Lower leg skin (tissue), 4 donors: ENCODE measurements at regions not wholly inside any gene's neighbourhood (a gene's known extent, or its start where the extent isn't known, plus 50 kb on each side); places are given as distances from the start of the nearest gene placed in this dataset.
A peak's percentile ranks its signal among the peaks of the same experiment; 100 is the strongest.

Source experiments
- DNase-seq, 2 donors: peaks; one replicate each; pipeline ENCODE4 v3.0.0-alpha.2; 2019; ENCODE audit warnings: low spot score in 2 of 2
- H3K4me3 ChIP-seq: fragments of 200-600 bp; sonication (generic); 2 replicates; pipeline ENCODE4 v1.5.1; 2017; ENCODE audit warnings: mild to moderate bottlenecking, low read depth; ENCODE audit not compliant: poor library complexity, severe bottlenecking
- CTCF ChIP-seq, 3 donors: fragments of 450-650 bp; IDR thresholded peaks; one replicate each; pipeline ENCODE4 v1.5.1; 2016; ENCODE audit warnings: antibody characterized with exemption in 3 of 3, mild to moderate bottlenecking in 3 of 3, moderate library complexity in 2 of 3
- POLR2A ChIP-seq, 2 donors: fragments of 450-650 bp; IDR thresholded peaks; one replicate each; pipeline ENCODE4 v1.6.1; 2016 to 2017; ENCODE audit warnings: antibody characterized with exemption in 2 of 2, mild to moderate bottlenecking in 1 of 2, moderate library complexity in 1 of 2
- WGBS, 2 donors: methylation state at CpG; one replicate each; pipeline ENCODE4 v1.1.5; 2018; 5-methylcytosine and 5-hydroxymethylcytosine counted together
- intact Hi-C: fragments of 100-400 bp; cut with DNase I; formaldehyde crosslinking; loops from one replicate; pipeline ENCODE4 v1.15.0; 2023; ENCODE audit warnings: low total_unique reads

GRCh38 chr7:3207387-3207902, 93.6 kb upstream of the SDK1 start:
- intact Hi-C loops = no loop called here
- 37 to 41% methylated on average over 11 of the region's 11 CpGs for WGBS, 2 donors
- no peak for TF ChIP-seq CTCF (IDR thresholded peaks at IDR 0.05)
- DNase-seq = no peak
- H3K4me3 ChIP-seq = no peak overlapping the region

GRCh38 chr7:3210531-3210930, 90.5 kb upstream of the SDK1 start:
- 89 to 93% methylated on average over 2 of the region's 2 CpGs for WGBS, 2 donors
- intact Hi-C loops = no loop called here
- no peak for TF ChIP-seq POLR2A (IDR thresholded peaks at IDR 0.05)
- TF ChIP-seq CTCF (IDR thresholded peaks at IDR 0.05) = no peak
- H3K4me3 ChIP-seq = no peak overlapping the region
- peak in 1 of 2 donors; percentile 70 for DNase-seq

GRCh38 chr7:3214090-3214413, 87.0 kb upstream of the SDK1 start:
- DNase-seq = peak in 1 of 2 donors; percentile 36
- no peak overlapping the region for H3K4me3 ChIP-seq
- TF ChIP-seq CTCF (IDR thresholded peaks at IDR 0.05) = no peak
- no peak for TF ChIP-seq POLR2A (IDR thresholded peaks at IDR 0.05)
- intact Hi-C loops = no loop called here
- WGBS, 2 donors = 65 to 69% methylated on average over 4 of the region's 4 CpGs

GRCh38 chr7:3215624-3216585, 85.1 kb upstream of the SDK1 start:
- H3K4me3 ChIP-seq = no peak overlapping the region
- intact Hi-C loops = no loop called here
- no peak for TF ChIP-seq CTCF (IDR thresholded peaks at IDR 0.05)
- no peak for TF ChIP-seq POLR2A (IDR thresholded peaks at IDR 0.05)
- 74 to 76% methylated on average over 14 of the region's 14 CpGs for WGBS, 2 donors
- DNase-seq = peak in 1 of 2 donors; percentile 34

GRCh38 chr7:3217166-3217565, 83.9 kb upstream of the SDK1 start:
- TF ChIP-seq CTCF (IDR thresholded peaks at IDR 0.05) (no peak), POLR2A (IDR thresholded peaks at IDR 0.05) (no peak)
- WGBS, 2 donors = 79 to 85% methylated on average over 3 of the region's 3 CpGs
- intact Hi-C loops = no loop called here
- no peak overlapping the region for H3K4me3 ChIP-seq
- no peak for DNase-seq
